ENCODE measurements at regions not wholly inside any gene's neighbourhood (a gene's known extent, or its start where the extent isn't known, plus 50 kb on each side); places are given as distances from the start of the nearest gene placed in this dataset.

- no peaks in the 10 kb centered on the region for H3K27me3 ChIP-seq (ENCODE audit: control insufficient read depth in 2 of 2, insufficient read depth in 2 of 2, low read length in 2 of 2)
- dilution Hi-C loops (cut with MboI; ENCODE audit: extremely low pct_ligation_motif_present, low sequenced_read_pairs), result no loop called here
- no peaks in the 10 kb centered on the region for H3K79me2 ChIP-seq (ENCODE audit: control insufficient read depth, insufficient read depth, low read length)
- intact Hi-C loops (cut with micrococcal nuclease), result loop anchor here (5.0 kb wide), 1 partner anchor 272 kb away; no protein-coding TSS in a partner anchor
- no peak overlapping the region for H3K4me3 ChIP-seq (replicated peaks in 1 of 3; ENCODE audit: insufficient read depth in 1 of 3, low read depth in 1 of 3, low read length in 3 of 3)
- no peak overlapping the region for H3K9ac ChIP-seq (replicated peaks; ENCODE audit: extremely low read depth, insufficient read depth, low read length)
- peaks cover 4% of the 10 kb centered on the region for H3K9me3 ChIP-seq (replicated peaks; ENCODE audit: control insufficient read depth, insufficient read depth, low read length)
- no peak overlapping the region for H2AFZ ChIP-seq (ENCODE audit: low read depth, low read length)
- CTCF ChIA-PET, result no interaction called here
- no peaks in the 10 kb centered on the region for H3K9me1 ChIP-seq (replicated peaks; ENCODE audit: control insufficient read depth, extremely low read depth, insufficient read depth, low read length)
- H3K36me3 ChIP-seq (ENCODE audit: control insufficient read depth in 2 of 2, extremely low read depth in 1 of 2, insufficient read depth in 2 of 2, low read length in 2 of 2), result no peaks in the 10 kb centered on the region
- no peak for DNase-seq (ENCODE audit: low read depth, low spot score)
- H3K4me1 ChIP-seq (ENCODE audit: control insufficient read depth, extremely low read depth, insufficient read depth, low read length), result no peaks in the 10 kb centered on the region
- H3K27ac ChIP-seq (ENCODE audit: insufficient read depth, low read depth, low read length), result no peak overlapping the region
- BruUV-seq (replicated peaks), result no TSS peak
- no peak overlapping the region for H3K4me2 ChIP-seq (ENCODE audit: insufficient read depth, low read length)
- H4K20me1 ChIP-seq (replicated peaks; ENCODE audit: control insufficient read depth, extremely low read depth, insufficient read depth, low read length), result no peaks in the 10 kb centered on the region
- TF ChIP-seq, protein P1, sequence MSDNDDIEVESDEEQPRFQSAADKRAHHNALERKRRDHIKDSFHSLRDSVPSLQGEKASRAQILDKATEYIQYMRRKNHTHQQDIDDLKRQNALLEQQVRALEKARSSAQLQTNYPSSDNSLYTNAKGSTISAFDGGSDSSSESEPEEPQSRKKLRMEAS (IDR thresholded peaks at IDR 0.05; ENCODE audit: insufficient read depth, insufficient read length), result no peak
- TF ChIP-seq FOS (IDR thresholded peaks at IDR 0.05; ENCODE audit: borderline replicate concordance, insufficient read depth, low read length) (no peak), CTCF (IDR thresholded peaks at IDR 0.05; ENCODE audit: extremely low read depth in 1 of 2, insufficient read depth in 1 of 2, low read depth in 1 of 2, low read length in 2 of 2) (no peak), POLR2AphosphoS5 (IDR thresholded peaks at IDR 0.05; ENCODE audit: insufficient read depth, low read depth, low read length) (no peak), MYC (IDR thresholded peaks at IDR 0.05; ENCODE audit: low read depth, low read length) (no peak), GATA2 (IDR thresholded peaks at IDR 0.05; ENCODE audit: insufficient read depth, insufficient read length, low read depth, low read length) (no peak), JUN (IDR thresholded peaks at IDR 0.05; ENCODE audit: borderline replicate concordance, insufficient read depth, insufficient read length, low read depth) (no peak), EZH2 (IDR thresholded peaks at IDR 0.05; ENCODE audit: borderline replicate concordance, low read depth, low read length, severe bottlenecking) (no peak)
- FAIRE-seq, result no peak
- POLR2A ChIA-PET, result no interaction called here
Observed at GRCh38 chr13:22629374-22629773, 551.4 kb upstream of the SGCG start.

Data from endothelial cell of umbilical vein (primary cell).